Parathyroid adenoma (tissue), 2 donors: ENCODE measurements at regions not wholly inside any gene's neighbourhood (a gene's known extent, or its start where the extent isn't known, plus 50 kb on each side); places are given as distances from the start of the nearest gene placed in this dataset.

Experiments used
- H2AFZ ChIP-seq: fragments of 300-600 bp; sonication (generic); one replicate; pipeline ENCODE4 v1.7.0; 2017; ENCODE audit warnings: antibody characterized with exemption, mild to moderate bottlenecking
- H3K27ac ChIP-seq: fragments of 300-600 bp; sonication (generic); one replicate; pipeline ENCODE4 v1.7.0; 2017
- H3K27me3 ChIP-seq: fragments of 300-600 bp; sonication (generic); one replicate; pipeline ENCODE4 v1.7.0; 2017; ENCODE audit warnings: low read length; ENCODE audit not compliant: control insufficient read depth, insufficient read depth
- H3K36me3 ChIP-seq: fragments of 300-600 bp; sonication (generic); one replicate; pipeline ENCODE4 v1.7.0; 2017; ENCODE audit warnings: low read length; ENCODE audit not compliant: control insufficient read depth, insufficient read depth
- H3K4me1 ChIP-seq: fragments of 300-600 bp; sonication (generic); one replicate; pipeline ENCODE4 v1.7.0; 2017; ENCODE audit warnings: control low read depth
- H3K4me2 ChIP-seq: fragments of 300-600 bp; sonication (generic); one replicate; pipeline ENCODE4 v1.7.0; 2017; ENCODE audit warnings: low read length
- H3K4me3 ChIP-seq: fragments of 300-600 bp; sonication (generic); one replicate; pipeline ENCODE4 v1.7.0; 2017; ENCODE audit warnings: low read depth, low read length
- H3K79me2 ChIP-seq: fragments of 300-600 bp; sonication (generic); one replicate; pipeline ENCODE4 v1.7.0; 2017; ENCODE audit warnings: control low read depth
- H3K9ac ChIP-seq: fragments of 300-600 bp; sonication (generic); one replicate; pipeline ENCODE4 v1.7.0; 2017; ENCODE audit warnings: mild to moderate bottlenecking
- H3K9me3 ChIP-seq: fragments of 300-600 bp; sonication (generic); one replicate; pipeline ENCODE4 v1.7.0; 2017; ENCODE audit warnings: low read length; ENCODE audit not compliant: control insufficient read depth
- TF ChIP-seq, protein P1 (sequence below): fragments of 300-600 bp; sonication (generic); IDR thresholded peaks from one replicate; pipeline ENCODE4 v1.7.0; 2017; ENCODE audit warnings: antibody characterized with exemption, mild to moderate bottlenecking
- donor health status: primary hyperparathyroidism.

DNA sequence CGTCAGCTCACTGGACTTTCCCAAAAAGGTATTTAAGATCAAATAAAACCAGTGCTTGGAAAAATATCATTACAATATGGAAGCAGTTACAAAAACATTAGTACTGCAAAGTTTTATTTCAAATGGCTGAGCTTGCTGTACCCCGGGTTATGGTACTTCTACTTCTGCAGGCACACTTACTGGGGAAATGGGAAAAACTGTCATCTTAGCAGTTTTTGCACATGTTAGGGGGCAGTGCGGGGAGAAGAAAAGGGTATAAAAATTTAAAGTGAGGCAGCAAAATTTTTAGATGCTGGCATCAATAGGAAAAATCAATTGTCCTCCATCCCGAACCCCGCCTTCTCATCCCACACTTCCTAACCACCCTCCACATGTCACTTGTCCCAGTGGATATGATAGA lies 133.4 kb downstream of the ATG4C start:
- H3K9me3 ChIP-seq = no peaks in the 10 kb centered on the region
- H3K27ac ChIP-seq = no peak overlapping the region
- H3K4me3 ChIP-seq = no peak overlapping the region
- no peak overlapping the region for H3K4me2 ChIP-seq
- no peak overlapping the region for H3K9ac ChIP-seq
- no peaks in the 10 kb centered on the region for H3K79me2 ChIP-seq
- no peaks in the 10 kb centered on the region for H3K36me3 ChIP-seq
- H3K27me3 ChIP-seq = no peaks in the 10 kb centered on the region
- H2AFZ ChIP-seq = no peak overlapping the region
- TF ChIP-seq, protein P1, sequence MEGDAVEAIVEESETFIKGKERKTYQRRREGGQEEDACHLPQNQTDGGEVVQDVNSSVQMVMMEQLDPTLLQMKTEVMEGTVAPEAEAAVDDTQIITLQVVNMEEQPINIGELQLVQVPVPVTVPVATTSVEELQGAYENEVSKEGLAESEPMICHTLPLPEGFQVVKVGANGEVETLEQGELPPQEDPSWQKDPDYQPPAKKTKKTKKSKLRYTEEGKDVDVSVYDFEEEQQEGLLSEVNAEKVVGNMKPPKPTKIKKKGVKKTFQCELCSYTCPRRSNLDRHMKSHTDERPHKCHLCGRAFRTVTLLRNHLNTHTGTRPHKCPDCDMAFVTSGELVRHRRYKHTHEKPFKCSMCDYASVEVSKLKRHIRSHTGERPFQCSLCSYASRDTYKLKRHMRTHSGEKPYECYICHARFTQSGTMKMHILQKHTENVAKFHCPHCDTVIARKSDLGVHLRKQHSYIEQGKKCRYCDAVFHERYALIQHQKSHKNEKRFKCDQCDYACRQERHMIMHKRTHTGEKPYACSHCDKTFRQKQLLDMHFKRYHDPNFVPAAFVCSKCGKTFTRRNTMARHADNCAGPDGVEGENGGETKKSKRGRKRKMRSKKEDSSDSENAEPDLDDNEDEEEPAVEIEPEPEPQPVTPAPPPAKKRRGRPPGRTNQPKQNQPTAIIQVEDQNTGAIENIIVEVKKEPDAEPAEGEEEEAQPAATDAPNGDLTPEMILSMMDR = no peak
- no peaks in the 10 kb centered on the region for H3K4me1 ChIP-seq

DNA sequence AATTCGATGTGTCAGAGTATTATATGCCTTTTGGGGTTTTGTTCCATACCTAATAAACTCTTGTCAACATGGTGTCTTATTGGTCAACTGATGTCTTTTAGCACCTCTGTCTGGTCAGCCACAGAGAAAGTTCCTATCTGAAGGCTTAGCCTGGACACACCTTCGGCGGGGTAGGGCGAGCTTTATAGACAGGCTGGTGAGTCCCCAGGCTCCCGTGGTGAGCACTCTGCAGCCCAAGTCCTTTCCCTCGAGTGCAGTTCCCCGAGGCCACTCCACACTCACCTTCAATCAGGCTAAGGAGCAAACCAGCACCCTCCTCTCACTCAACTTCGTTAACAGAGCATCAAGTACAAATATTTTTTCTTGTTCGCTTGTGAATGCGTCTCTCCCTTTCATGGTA lies 133.9 kb downstream of the ATG4C start:
- Histone ChIP-seq H3K79me2 (no peaks in the 10 kb centered on the region), H3K27ac (no peak overlapping the region), H3K36me3 (no peaks in the 10 kb centered on the region), H3K9me3 (no peaks in the 10 kb centered on the region), H3K4me1 (no peaks in the 10 kb centered on the region), H3K27me3 (no peaks in the 10 kb centered on the region), H3K4me3 (no peak overlapping the region), H3K9ac (no peak overlapping the region), H3K4me2 (no peak overlapping the region), H2AFZ (no peak overlapping the region)
- TF ChIP-seq, protein P1 = no peak

GRCh38 chr1:62918700-62919099 lies 134.8 kb downstream of the ATG4C start:
- no peak overlapping the region for H3K4me2 ChIP-seq
- no peaks in the 10 kb centered on the region for H3K36me3 ChIP-seq
- TF ChIP-seq, protein P1 = no peak
- no peaks in the 10 kb centered on the region for H3K4me1 ChIP-seq
- H3K9me3 ChIP-seq = no peaks in the 10 kb centered on the region
- no peak overlapping the region for H3K27ac ChIP-seq
- H3K79me2 ChIP-seq = no peaks in the 10 kb centered on the region
- H3K9ac ChIP-seq = no peak overlapping the region
- no peak overlapping the region for H2AFZ ChIP-seq
- H3K4me3 ChIP-seq = no peak overlapping the region
- no peaks in the 10 kb centered on the region for H3K27me3 ChIP-seq

- H3K9ac ChIP-seq = no peak overlapping the region
- TF ChIP-seq, protein P1 = no peak
- H3K4me1 ChIP-seq = no peaks in the 10 kb centered on the region
- H3K4me2 ChIP-seq = no peak overlapping the region
- H2AFZ ChIP-seq = no peak overlapping the region
- no peaks in the 10 kb centered on the region for H3K9me3 ChIP-seq
- no peaks in the 10 kb centered on the region for H3K27me3 ChIP-seq
- no peak overlapping the region for H3K27ac ChIP-seq
- H3K79me2 ChIP-seq = no peaks in the 10 kb centered on the region
- H3K36me3 ChIP-seq = no peaks in the 10 kb centered on the region
- no peak overlapping the region for H3K4me3 ChIP-seq
These were observed 138.1 kb downstream of the ATG4C start for GRCh38 chr1:62922006-62922405.

GRCh38 chr1:62924983-62925790 lies 141.3 kb downstream of the ATG4C start:
- Histone ChIP-seq H3K9me3 (no peaks in the 10 kb centered on the region), H2AFZ (no peak overlapping the region), H3K36me3 (no peaks in the 10 kb centered on the region), H3K79me2 (no peaks in the 10 kb centered on the region), H3K4me2 (no peak overlapping the region), H3K27ac (no peak overlapping the region), H3K4me3 (no peak overlapping the region), H3K9ac (no peak overlapping the region), H3K27me3 (no peaks in the 10 kb centered on the region), H3K4me1 (no peaks in the 10 kb centered on the region)
- TF ChIP-seq, protein P1 = no peak
